ENCODE measurements at regions not wholly inside any gene's neighbourhood (a gene's known extent, or its start where the extent isn't known, plus 50 kb on each side); places are given as distances from the start of the nearest gene placed in this dataset.
"Not testable (repeated sequence)": the region's sequence is repeated elsewhere in the genome, so short reads cannot be mapped to it uniquely, and the experiment has no call there.

GRCh38 chr1:226461087-226461486 lies 53.2 kb upstream of the PARP1 start:
- ATAC-seq (no peak), DNase-seq (no peak)
- intact Hi-C loops (cut with DNase I) = no loop called here

- no peak for ATAC-seq
- DNase-seq = no peak
These were observed 56.2 kb upstream of the PARP1 start for GRCh38 chr1:226463925-226464586.

GRCh38 chr1:226464587-226464971 lies 56.7 kb upstream of the PARP1 start:
- intact Hi-C loops (cut with DNase I); ATAC-seq; DNase-seq: not testable (repeated sequence)

More at GRCh38 chr1:226463925-226464586, 56.2 kb upstream of the PARP1 start:
- intact Hi-C loops (cut with DNase I) = no loop called here

- intact Hi-C loops (cut with DNase I) = no loop called here
- no peak for ATAC-seq
These were observed 58.4 kb upstream of the PARP1 start for GRCh38 chr1:226466296-226466695.

GRCh38 chr1:226467443-226467842 lies 59.5 kb upstream of the PARP1 start:
- DNase-seq (no peak), ATAC-seq (no peak)
- intact Hi-C loops (cut with DNase I) = no loop called here

More at GRCh38 chr1:226466296-226466695, 58.4 kb upstream of the PARP1 start:
- DNase-seq = no peak

GRCh38 chr1:226470921-226471866 lies 63.3 kb upstream of the PARP1 start:
- DNase-seq (no peak), ATAC-seq (no peak)
- intact Hi-C loops (cut with DNase I) = no loop called here

- intact Hi-C loops (cut with DNase I) = no loop called here
- DNase-seq = no peak
- no peak for ATAC-seq
These were observed 65.4 kb upstream of the PARP1 start for GRCh38 chr1:226473325-226473724.

- no peak for DNase-seq
- ATAC-seq = no peak
- intact Hi-C loops (cut with DNase I) = no loop called here
These were observed 66.1 kb upstream of the PARP1 start for GRCh38 chr1:226474041-226474440.

- ATAC-seq = peak; percentile 44 to 92
- no peak for DNase-seq
- intact Hi-C loops (cut with DNase I) = no loop called here
These were observed 66.7 kb upstream of the PARP1 start for GRCh38 chr1:226474443-226475141.

GRCh38 chr1:226475142-226475511 lies 67.2 kb upstream of the PARP1 start:
- no peak for DNase-seq
- intact Hi-C loops (cut with DNase I) = no loop called here
- no peak for ATAC-seq

- no peak for ATAC-seq
- no peak for DNase-seq
- intact Hi-C loops (cut with DNase I) = no loop called here
These were observed 68.2 kb upstream of the PARP1 start for GRCh38 chr1:226476066-226476465.

GRCh38 chr1:226476648-226477319 lies 68.9 kb upstream of the PARP1 start:
- intact Hi-C loops (cut with DNase I) = no loop called here
- DNase-seq = no peak
- ATAC-seq = no peak

GRCh38 chr1:226479474-226479873 lies 69.1 kb upstream of the STUM start:
- no peak for DNase-seq
- ATAC-seq = no peak
- intact Hi-C loops (cut with DNase I) = no loop called here

- DNase-seq (no peak), ATAC-seq (no peak)
- intact Hi-C loops (cut with DNase I) = no loop called here
These were observed 68.1 kb upstream of the STUM start for GRCh38 chr1:226480461-226480860.

- intact Hi-C loops (cut with DNase I) = no loop called here
- DNase-seq (no peak), ATAC-seq (no peak)
These were observed 67.4 kb upstream of the STUM start for GRCh38 chr1:226481133-226481532.

- ATAC-seq = peak; percentile 54 to 80
- intact Hi-C loops (cut with DNase I) = no loop called here
- no peak for DNase-seq
These were observed 66.4 kb upstream of the STUM start for GRCh38 chr1:226482196-226482595.

GRCh38 chr1:226482975-226483700 lies 65.4 kb upstream of the STUM start:
- intact Hi-C loops (cut with DNase I) = no loop called here
- ATAC-seq (no peak), DNase-seq (no peak)

GRCh38 chr1:226485192-226485591 lies 63.4 kb upstream of the STUM start:
- intact Hi-C loops (cut with DNase I) = no loop called here
- peak; percentile 76 to 84 for ATAC-seq
- peak; percentile 30 for DNase-seq

- DNase-seq (no peak), ATAC-seq (no peak)
- intact Hi-C loops (cut with DNase I) = no loop called here
These were observed 62.4 kb upstream of the STUM start for GRCh38 chr1:226486161-226486560.
